ENCODE measurements at regions not wholly inside any gene's neighbourhood (a gene's known extent, or its start where the extent isn't known, plus 50 kb on each side); places are given as distances from the start of the nearest gene placed in this dataset.
"Not testable (repeated sequence)": the region's sequence is repeated elsewhere in the genome, so short reads cannot be mapped to it uniquely, and the experiment has no call there.

GRCh38 chr1:194117582-194117981 lies 931.2 kb upstream of the B3GALT2 start:
- no peak for FAIRE-seq
- DNase-seq (ENCODE audit: low spot score): no peak

- no peak for DNase-seq (ENCODE audit: low spot score)
- FAIRE-seq: no peak
Measured at GRCh38 chr1:194114288-194114687, 927.9 kb upstream of the B3GALT2 start.

GRCh38 chr1:194105381-194105780 lies 919.0 kb upstream of the B3GALT2 start:
- DNase-seq (ENCODE audit: low spot score) (no peak), FAIRE-seq (no peak)

- DNase-seq (ENCODE audit: low spot score) (no peak), FAIRE-seq (no peak)
Measured at GRCh38 chr1:194104247-194104844, 917.9 kb upstream of the B3GALT2 start.

- DNase-seq (ENCODE audit: low spot score) (no peak), FAIRE-seq (no peak)
Measured at GRCh38 chr1:194103516-194104246, 917.3 kb upstream of the B3GALT2 start.

GRCh38 chr1:194103101-194103500 lies 916.7 kb upstream of the B3GALT2 start:
- DNase-seq (ENCODE audit: low spot score) (no peak), FAIRE-seq (no peak)

- DNase-seq (ENCODE audit: low spot score) (no peak), FAIRE-seq (no peak)
Measured at GRCh38 chr1:194102607-194103006, 916.2 kb upstream of the B3GALT2 start.

- DNase-seq (ENCODE audit: low spot score): no peak
- FAIRE-seq: no peak
Measured at GRCh38 chr1:194084755-194085154, 898.3 kb upstream of the B3GALT2 start.

- FAIRE-seq (no peak), DNase-seq (ENCODE audit: low spot score) (no peak)
Measured at GRCh38 chr1:194081444-194081843, 895.0 kb upstream of the B3GALT2 start.

GRCh38 chr1:194080826-194081225 lies 894.4 kb upstream of the B3GALT2 start:
- DNase-seq (ENCODE audit: low spot score) (no peak), FAIRE-seq (no peak)

GRCh38 chr1:194078765-194079164 lies 892.4 kb upstream of the B3GALT2 start:
- no peak for DNase-seq (ENCODE audit: low spot score)
- no peak for FAIRE-seq

GRCh38 chr1:194076646-194077045 lies 890.2 kb upstream of the B3GALT2 start:
- FAIRE-seq: no peak
- no peak for DNase-seq (ENCODE audit: low spot score)

- DNase-seq (ENCODE audit: low spot score) (no peak), FAIRE-seq (no peak)
Measured at GRCh38 chr1:194073833-194074232, 887.4 kb upstream of the B3GALT2 start.

GRCh38 chr1:194071205-194071604 lies 884.8 kb upstream of the B3GALT2 start:
- no peak for FAIRE-seq
- DNase-seq (ENCODE audit: low spot score): no peak

GRCh38 chr1:194069831-194070218 lies 883.4 kb upstream of the B3GALT2 start:
- no peak for FAIRE-seq
- no peak for DNase-seq (ENCODE audit: low spot score)

GRCh38 chr1:194069168-194069830 lies 882.9 kb upstream of the B3GALT2 start:
- no peak for FAIRE-seq

GRCh38 chr1:194068446-194069167 lies 882.2 kb upstream of the B3GALT2 start:
- FAIRE-seq: no peak

More at GRCh38 chr1:194069168-194069830, 882.9 kb upstream of the B3GALT2 start:
- no peak for DNase-seq (ENCODE audit: low spot score)

GRCh38 chr1:194067772-194068171 lies 881.4 kb upstream of the B3GALT2 start:
- DNase-seq (ENCODE audit: low spot score) (no peak), FAIRE-seq (no peak)

More at GRCh38 chr1:194068446-194069167, 882.2 kb upstream of the B3GALT2 start:
- no peak for DNase-seq (ENCODE audit: low spot score)

GRCh38 chr1:194062962-194063361 lies 876.5 kb upstream of the B3GALT2 start:
- DNase-seq (ENCODE audit: low spot score) (no peak), FAIRE-seq (no peak)

- FAIRE-seq (no peak), DNase-seq (ENCODE audit: low spot score) (no peak)
Measured at GRCh38 chr1:194062526-194062925, 876.1 kb upstream of the B3GALT2 start.

- FAIRE-seq (no peak), DNase-seq (ENCODE audit: low spot score) (no peak)
Measured at GRCh38 chr1:194060481-194060880, 874.1 kb upstream of the B3GALT2 start.

- DNase-seq (ENCODE audit: low spot score); FAIRE-seq: not testable (repeated sequence)
Measured at GRCh38 chr1:194058268-194058667, 871.9 kb upstream of the B3GALT2 start.
